ENCODE measurements at regions not wholly inside any gene's neighbourhood (a gene's known extent, or its start where the extent isn't known, plus 50 kb on each side); places are given as distances from the start of the nearest gene placed in this dataset.

DNA sequence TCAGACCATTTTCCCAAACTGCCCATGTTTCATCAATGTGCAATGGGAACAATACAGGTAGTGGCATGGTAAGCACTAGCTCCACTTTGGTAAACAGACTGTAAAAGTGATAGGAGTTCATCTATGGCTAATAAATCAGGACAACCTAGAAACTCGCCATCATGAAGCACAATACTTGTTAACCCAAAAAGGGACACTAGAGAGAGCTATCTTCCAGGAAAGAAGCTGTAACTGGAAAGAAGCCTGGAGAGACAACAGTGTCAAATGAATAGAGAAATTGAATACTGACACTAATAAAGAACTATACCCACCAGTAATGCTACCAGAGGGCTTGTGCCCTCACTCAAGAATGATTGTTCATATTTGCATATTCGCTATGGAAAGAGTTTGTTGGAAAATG, 164.7 kb upstream of the RGS18 start:
- Mint-ChIP-seq H3K27me3 (no peaks in the 10 kb centered on the region), H3K27ac (no peak overlapping the region), H3K4me3 (no peak overlapping the region), H3K9me3 (peaks cover 2% of the 10 kb centered on the region), H3K4me1 (no peaks in the 10 kb centered on the region), H3K36me3 (no peaks in the 10 kb centered on the region)
- ATAC-seq: no peak

GRCh38 chr1:192002063-192002462, 156.2 kb upstream of the RGS18 start:
- Mint-ChIP-seq H3K27ac (no peak overlapping the region), H3K9me3 (peaks cover 3% of the 10 kb centered on the region), H3K4me3 (no peak overlapping the region), H3K27me3 (no peaks in the 10 kb centered on the region), H3K36me3 (no peaks in the 10 kb centered on the region), H3K4me1 (no peaks in the 10 kb centered on the region)
- ATAC-seq: no peak

GRCh38 chr1:192003295-192004077, 154.8 kb upstream of the RGS18 start:
- Mint-ChIP-seq H3K27me3 (no peaks in the 10 kb centered on the region), H3K4me3 (no peak overlapping the region)
- ATAC-seq: no peak

GRCh38 chr1:192005976-192006375, 152.3 kb upstream of the RGS18 start:
- peaks cover 6% of the 10 kb centered on the region for H3K9me3 Mint-ChIP-seq
- no peak overlapping the region for H3K4me3 Mint-ChIP-seq
- H3K27me3 Mint-ChIP-seq: no peaks in the 10 kb centered on the region
- no peak for ATAC-seq
- H3K4me1 Mint-ChIP-seq: no peaks in the 10 kb centered on the region
- no peak overlapping the region for H3K27ac Mint-ChIP-seq
- no peaks in the 10 kb centered on the region for H3K36me3 Mint-ChIP-seq

More at GRCh38 chr1:192003295-192004077, 154.8 kb upstream of the RGS18 start:
- H3K36me3 Mint-ChIP-seq: no peaks in the 10 kb centered on the region
- H3K27ac Mint-ChIP-seq: no peak overlapping the region
- peaks cover 6% of the 10 kb centered on the region for H3K9me3 Mint-ChIP-seq
- H3K4me1 Mint-ChIP-seq: no peaks in the 10 kb centered on the region

DNA sequence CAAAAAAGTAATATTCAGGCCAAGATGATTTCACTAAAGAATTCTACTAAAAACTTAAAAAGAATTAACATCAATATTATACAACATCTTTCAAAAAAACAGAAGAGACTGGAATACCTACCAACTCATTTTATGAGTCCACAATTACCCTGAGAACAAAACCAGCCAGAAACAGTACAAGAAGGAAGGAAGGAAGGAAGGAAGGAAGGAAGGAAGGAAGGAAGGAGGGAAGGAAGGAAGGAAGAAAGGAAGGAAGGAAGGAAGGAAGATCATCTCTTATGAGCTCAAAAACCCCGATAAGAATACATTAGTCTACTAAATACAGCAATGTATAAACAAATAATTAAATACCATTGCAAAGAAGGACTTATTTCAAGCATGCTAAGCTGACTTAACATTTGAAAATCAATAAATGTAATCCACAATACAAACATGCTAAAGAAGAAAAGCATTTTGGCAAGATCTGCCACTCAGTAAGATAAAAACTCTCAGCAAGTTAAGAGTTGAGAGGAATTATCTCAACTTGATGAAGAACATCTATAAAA, 149.9 kb upstream of the RGS18 start:
- H3K4me1 Mint-ChIP-seq: no peaks in the 10 kb centered on the region
- ATAC-seq: no peak
- no peaks in the 10 kb centered on the region for H3K36me3 Mint-ChIP-seq
- H3K27me3 Mint-ChIP-seq: no peaks in the 10 kb centered on the region
- H3K4me3 Mint-ChIP-seq: no peak overlapping the region
- peaks cover 6% of the 10 kb centered on the region for H3K9me3 Mint-ChIP-seq
- no peak overlapping the region for H3K27ac Mint-ChIP-seq

- no peaks in the 10 kb centered on the region for H3K4me1 Mint-ChIP-seq
These were observed 147.9 kb upstream of the RGS18 start for GRCh38 chr1:192010406-192010805.

GRCh38 chr1:192011525-192011924, 146.7 kb upstream of the RGS18 start:
- peaks cover 3% of the 10 kb centered on the region for H3K9me3 Mint-ChIP-seq
- H3K27ac Mint-ChIP-seq: no peak overlapping the region
- no peak overlapping the region for H3K4me3 Mint-ChIP-seq
- H3K27me3 Mint-ChIP-seq: no peaks in the 10 kb centered on the region
- no peaks in the 10 kb centered on the region for H3K36me3 Mint-ChIP-seq
- ATAC-seq: no peak
- H3K4me1 Mint-ChIP-seq: no peaks in the 10 kb centered on the region

More at GRCh38 chr1:192010406-192010805, 147.9 kb upstream of the RGS18 start:
- Mint-ChIP-seq H3K4me3 (no peak overlapping the region), H3K36me3 (no peaks in the 10 kb centered on the region), H3K9me3 (peaks cover 6% of the 10 kb centered on the region), H3K27me3 (no peaks in the 10 kb centered on the region), H3K27ac (no peak overlapping the region)
- ATAC-seq: no peak

DNA sequence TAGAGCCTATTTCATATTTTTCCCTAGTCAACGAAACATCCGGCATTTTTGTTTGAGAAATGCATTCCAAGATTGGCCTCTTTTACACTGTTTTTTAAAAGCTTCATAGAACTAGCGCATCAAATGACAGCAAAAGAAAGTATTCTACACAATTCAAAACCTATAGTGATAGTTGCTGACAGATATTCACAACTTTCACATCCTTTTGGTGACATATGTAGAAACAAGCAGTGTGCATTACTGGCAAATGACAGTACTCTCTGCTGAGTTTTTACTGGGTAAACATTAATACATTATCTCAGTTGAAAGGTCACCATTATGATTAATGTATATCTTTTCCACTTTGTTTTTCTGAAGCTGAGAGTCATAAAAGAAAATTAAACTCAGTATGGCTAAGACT, 135.4 kb upstream of the RGS18 start:
- H3K9me3 Mint-ChIP-seq: peaks cover 10% of the 10 kb centered on the region
- no peaks in the 10 kb centered on the region for H3K27me3 Mint-ChIP-seq
- H3K36me3 Mint-ChIP-seq: no peaks in the 10 kb centered on the region
- H3K4me1 Mint-ChIP-seq: no peaks in the 10 kb centered on the region
- H3K27ac Mint-ChIP-seq: no peak overlapping the region
- no peak overlapping the region for H3K4me3 Mint-ChIP-seq
- no peak for ATAC-seq

DNA sequence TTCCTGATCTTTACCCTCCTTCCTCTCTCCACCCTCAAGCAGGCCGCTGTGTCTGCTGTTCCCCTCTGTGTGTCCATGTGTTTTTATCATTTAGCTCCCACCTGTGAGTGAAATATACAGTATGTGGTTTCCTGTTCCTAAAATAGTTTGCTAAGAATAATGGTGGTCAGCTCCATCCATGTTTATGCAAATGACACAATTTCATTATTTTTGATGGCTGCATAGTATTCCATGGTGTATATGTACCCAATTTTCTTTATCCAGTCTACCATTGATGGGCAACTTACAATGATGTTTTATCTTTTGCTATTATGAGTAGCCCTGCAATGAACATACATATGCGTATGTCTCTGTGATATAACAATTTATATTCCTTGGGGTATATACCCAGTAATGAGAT, 133.4 kb upstream of the RGS18 start:
- Mint-ChIP-seq H3K9me3 (peaks cover 6% of the 10 kb centered on the region), H3K4me3 (no peak overlapping the region), H3K4me1 (no peaks in the 10 kb centered on the region), H3K27ac (no peak overlapping the region), H3K36me3 (no peaks in the 10 kb centered on the region), H3K27me3 (no peaks in the 10 kb centered on the region)
- no peak for ATAC-seq

GRCh38 chr1:192038567-192038966, 119.7 kb upstream of the RGS18 start:
- Mint-ChIP-seq H3K27me3 (no peaks in the 10 kb centered on the region), H3K27ac (no peak overlapping the region), H3K4me1 (no peaks in the 10 kb centered on the region), H3K9me3 (peaks cover 3% of the 10 kb centered on the region), H3K4me3 (no peak overlapping the region), H3K36me3 (no peaks in the 10 kb centered on the region)
- no peak for ATAC-seq

DNA sequence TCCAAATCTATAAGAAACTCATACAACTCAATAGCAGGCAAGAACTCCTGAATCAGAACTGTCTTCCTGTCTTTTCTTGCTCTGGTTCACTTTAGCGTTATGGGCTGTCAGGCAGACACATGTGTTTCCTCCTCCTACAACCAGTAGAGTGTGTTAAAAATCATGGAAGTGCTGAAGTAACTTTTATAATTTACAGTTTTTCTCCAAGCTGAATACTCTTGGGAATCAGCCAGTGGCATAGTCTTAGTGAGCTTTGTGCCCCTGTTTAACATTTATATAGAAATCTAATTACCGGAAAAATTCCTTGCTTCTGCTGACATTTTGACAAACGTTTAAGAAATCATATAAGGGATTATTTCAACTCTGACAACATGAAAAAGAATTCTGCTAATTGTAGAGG, 113.1 kb upstream of the RGS18 start:
- no peak for ATAC-seq
- H3K4me3 Mint-ChIP-seq: no peak overlapping the region
- H3K4me1 Mint-ChIP-seq: no peaks in the 10 kb centered on the region

DNA sequence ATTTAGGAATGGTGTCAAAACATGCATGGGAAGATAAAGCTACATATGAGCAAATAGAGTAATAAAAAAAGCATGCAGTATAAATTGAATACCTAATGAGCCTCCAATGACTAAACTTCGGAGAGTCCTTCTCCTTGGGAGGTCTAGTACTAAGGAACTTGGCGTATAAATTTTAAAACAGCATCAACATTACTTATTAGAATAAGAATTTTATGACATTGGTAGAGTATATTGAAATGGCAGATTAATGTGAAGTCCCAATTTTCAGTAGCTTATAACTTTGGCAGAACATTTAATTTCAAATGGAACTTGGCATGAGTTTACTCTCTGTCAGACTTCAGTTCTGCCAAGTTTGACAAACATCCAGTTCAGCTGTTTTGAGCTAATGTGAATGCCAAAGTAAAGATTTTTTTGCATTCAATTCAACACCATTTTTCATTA, 104.7 kb upstream of the RGS18 start:
- no peaks in the 10 kb centered on the region for H3K27me3 Mint-ChIP-seq
- no peaks in the 10 kb centered on the region for H3K4me1 Mint-ChIP-seq
- no peak overlapping the region for H3K4me3 Mint-ChIP-seq
- H3K9me3 Mint-ChIP-seq: peaks cover 4% of the 10 kb centered on the region
- no peak for ATAC-seq
- H3K36me3 Mint-ChIP-seq: no peaks in the 10 kb centered on the region
- no peak overlapping the region for H3K27ac Mint-ChIP-seq

More for the DNA sequence above, 113.1 kb upstream of the RGS18 start:
- Mint-ChIP-seq H3K9me3 (peaks cover 3% of the 10 kb centered on the region), H3K27ac (no peak overlapping the region), H3K27me3 (no peaks in the 10 kb centered on the region), H3K36me3 (no peaks in the 10 kb centered on the region)

- no peaks in the 10 kb centered on the region for H3K36me3 Mint-ChIP-seq
- ATAC-seq: no peak
- H3K27me3 Mint-ChIP-seq: no peaks in the 10 kb centered on the region
- no peak overlapping the region for H3K4me3 Mint-ChIP-seq
- H3K27ac Mint-ChIP-seq: no peak overlapping the region
- peaks cover under 1% of the 10 kb centered on the region for H3K9me3 Mint-ChIP-seq
- no peaks in the 10 kb centered on the region for H3K4me1 Mint-ChIP-seq
These were observed 100.5 kb upstream of the RGS18 start for GRCh38 chr1:192057766-192058165.

DNA sequence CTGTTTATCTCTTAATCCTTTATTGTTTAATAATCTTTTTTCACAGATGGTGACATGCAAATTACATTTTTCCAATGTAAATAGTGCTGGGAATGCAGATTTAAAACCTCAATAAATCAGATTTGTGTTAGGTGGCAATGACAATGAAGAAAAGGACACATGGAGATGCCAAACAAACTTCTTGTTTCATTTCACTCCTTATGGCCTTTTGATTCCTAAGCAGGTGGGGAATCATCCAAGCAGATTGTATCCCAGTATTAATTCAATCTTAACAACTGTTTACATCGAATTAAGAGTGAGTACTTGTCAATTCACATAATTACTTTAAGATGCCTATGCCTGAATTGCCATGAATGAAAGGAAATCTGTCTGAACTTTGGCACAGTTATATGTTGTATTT, 98.9 kb upstream of the RGS18 start:
- Mint-ChIP-seq H3K36me3 (no peaks in the 10 kb centered on the region), H3K27ac (no peak overlapping the region), H3K9me3 (no peaks in the 10 kb centered on the region), H3K4me1 (no peaks in the 10 kb centered on the region), H3K27me3 (no peaks in the 10 kb centered on the region), H3K4me3 (no peak overlapping the region)
- ATAC-seq: no peak

DNA sequence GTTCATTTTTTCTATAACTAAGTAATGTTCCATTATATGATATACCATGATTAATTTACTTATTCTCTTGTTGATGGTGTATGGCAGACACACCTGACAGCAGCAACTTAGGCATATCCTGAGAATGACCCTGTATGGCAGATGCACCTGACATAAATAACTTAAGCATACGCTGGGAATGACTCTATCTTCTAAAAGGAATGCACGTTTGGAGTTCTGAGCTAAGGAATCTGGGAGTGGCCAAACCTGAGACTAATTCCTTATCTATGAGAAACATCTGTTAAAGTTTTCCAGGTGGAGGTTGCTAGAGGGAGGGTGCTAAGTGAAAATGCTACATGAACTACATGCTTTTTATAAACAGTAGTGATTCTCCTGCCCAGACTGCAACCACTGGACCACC, 96.7 kb upstream of the RGS18 start:
- Mint-ChIP-seq H3K36me3 (no peaks in the 10 kb centered on the region), H3K27me3 (no peaks in the 10 kb centered on the region), H3K9me3 (no peaks in the 10 kb centered on the region), H3K4me3 (no peak overlapping the region), H3K27ac (no peak overlapping the region), H3K4me1 (no peaks in the 10 kb centered on the region)
- ATAC-seq: no peak

DNA sequence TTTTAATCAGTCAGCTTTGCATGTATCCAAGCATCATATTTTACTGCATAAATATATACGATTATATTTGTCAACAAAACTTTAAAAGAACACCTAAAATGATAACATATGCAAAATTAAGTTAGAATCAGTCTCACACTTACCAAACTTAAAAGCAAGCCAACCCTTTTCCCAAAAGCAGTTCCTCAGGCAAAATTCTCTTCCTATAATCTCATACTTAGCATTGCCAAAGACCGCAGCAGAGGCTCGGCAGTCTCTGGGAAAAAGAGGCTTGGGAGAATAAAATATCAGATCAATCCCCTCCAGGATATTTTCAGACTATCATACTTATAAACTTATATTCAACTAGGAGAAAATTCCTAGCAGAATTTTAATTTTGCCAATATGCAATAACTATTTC, 93.2 kb upstream of the RGS18 start:
- ATAC-seq: no peak
- no peaks in the 10 kb centered on the region for H3K9me3 Mint-ChIP-seq
- no peaks in the 10 kb centered on the region for H3K27me3 Mint-ChIP-seq
- no peak overlapping the region for H3K4me3 Mint-ChIP-seq
- H3K4me1 Mint-ChIP-seq: no peaks in the 10 kb centered on the region
- H3K27ac Mint-ChIP-seq: no peak overlapping the region
- H3K36me3 Mint-ChIP-seq: no peaks in the 10 kb centered on the region

Measured in stimulated activated memory B cell treated with anti-CD40 and anti-IgM and Interleukin-4, amounts not matched to agents 10 μg/mL and 1 μg/mL and 100 μg/mL, for 72 hours (primary cell).